ENCODE measurements at regions not wholly inside any gene's neighbourhood (a gene's known extent, or its start where the extent isn't known, plus 50 kb on each side); places are given as distances from the start of the nearest gene placed in this dataset.

DNA sequence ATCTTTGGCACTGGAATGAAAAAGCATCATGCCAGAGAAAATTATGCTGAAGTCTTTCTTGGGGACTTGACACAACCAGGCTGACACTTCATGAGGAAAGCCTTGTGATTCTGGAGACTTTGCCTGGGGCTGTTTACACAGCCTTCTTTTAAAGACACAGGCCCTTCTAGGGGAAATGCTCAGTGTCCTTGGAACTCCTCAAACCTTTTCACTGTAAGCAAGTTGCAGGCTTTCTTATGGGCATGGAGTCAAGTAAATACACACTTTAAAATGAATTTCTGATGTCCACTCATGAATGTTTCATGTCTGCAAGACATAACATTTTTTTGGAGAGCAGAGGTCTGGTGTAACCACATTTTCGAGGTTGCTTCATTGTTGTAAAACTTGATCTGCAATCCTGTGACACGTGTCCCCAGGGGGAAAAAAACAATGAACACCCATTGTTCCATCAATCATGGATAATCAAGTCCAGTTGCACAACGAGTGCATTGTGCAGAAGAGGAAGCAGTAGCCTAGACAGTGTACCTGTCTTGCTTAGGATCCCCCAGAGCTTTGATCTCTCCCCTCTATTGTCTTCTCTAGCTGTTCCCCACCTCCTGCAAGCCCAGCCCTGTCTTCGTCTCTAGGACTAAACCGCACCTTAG lies 155.1 kb upstream of the PRICKLE1 start:
- DNase-seq (ENCODE audit: low read depth, low spot score) (no peak), ATAC-seq (no peak), FAIRE-seq (no peak)
- Histone ChIP-seq H3K36me3 (ENCODE audit: control insufficient read depth in 2 of 2, insufficient read depth in 2 of 2, low read length in 1 of 2) (no peaks in the 10 kb centered on the region), H3K4me2 (ENCODE audit: control insufficient read depth, insufficient read depth) (no peak overlapping the region), H3K4me3 (no peak overlapping the region), H3K27me3 (replicated peaks in 1 of 2; ENCODE audit: control insufficient read depth in 2 of 2, insufficient read depth in 2 of 2, low read length in 1 of 2) (no peaks in the 10 kb centered on the region; a peak in 1 of 4 replicates), H2AFZ (ENCODE audit: control insufficient read depth, low read depth, low read length) (no peak overlapping the region), H3K9ac (ENCODE audit: control insufficient read depth, insufficient read depth, low read length) (no peak overlapping the region), H4K20me1 (ENCODE audit: control insufficient read depth, insufficient read depth) (no peaks in the 10 kb centered on the region), H3K79me2 (ENCODE audit: control insufficient read depth, insufficient read depth, low read length) (no peaks in the 10 kb centered on the region), H3K27ac (ENCODE audit: control insufficient read depth, insufficient read depth) (no peak overlapping the region), H3K4me1 (ENCODE audit: control insufficient read depth, insufficient read depth, low read length) (no peaks in the 10 kb centered on the region), H3K9me3 (replicated peaks; ENCODE audit: control insufficient read depth, insufficient read depth, low read length) (peaks cover 4% of the 10 kb centered on the region; the same call in 2 of the 3 replicates)
- BruUV-seq (replicated peaks) = no TSS peak
- TF ChIP-seq, protein P1, sequence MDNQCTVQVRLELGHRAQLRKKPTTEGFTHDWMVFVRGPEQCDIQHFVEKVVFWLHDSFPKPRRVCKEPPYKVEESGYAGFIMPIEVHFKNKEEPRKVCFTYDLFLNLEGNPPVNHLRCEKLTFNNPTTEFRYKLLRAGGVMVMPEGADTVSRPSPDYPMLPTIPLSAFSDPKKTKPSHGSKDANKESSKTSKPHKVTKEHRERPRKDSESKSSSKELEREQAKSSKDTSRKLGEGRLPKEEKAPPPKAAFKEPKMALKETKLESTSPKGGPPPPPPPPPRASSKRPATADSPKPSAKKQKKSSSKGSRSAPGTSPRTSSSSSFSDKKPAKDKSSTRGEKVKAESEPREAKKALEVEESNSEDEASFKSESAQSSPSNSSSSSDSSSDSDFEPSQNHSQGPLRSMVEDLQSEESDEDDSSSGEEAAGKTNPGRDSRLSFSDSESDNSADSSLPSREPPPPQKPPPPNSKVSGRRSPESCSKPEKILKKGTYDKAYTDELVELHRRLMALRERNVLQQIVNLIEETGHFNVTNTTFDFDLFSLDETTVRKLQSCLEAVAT (IDR thresholded peaks at IDR 0.05) = no peak
- TF ChIP-seq ZBED1 (IDR thresholded peaks at IDR 0.05; ENCODE audit: borderline replicate concordance) (no peak), NFYA (IDR thresholded peaks at IDR 0.05; ENCODE audit: borderline replicate concordance, low read depth, low read length) (no peak), NBN (IDR thresholded peaks at IDR 0.05) (no peak), TAF1 (IDR thresholded peaks at IDR 0.05; ENCODE audit: borderline replicate concordance, low read depth, low read length) (no peak), GABPA (IDR thresholded peaks at IDR 0.05; ENCODE audit: low read depth) (no peak), RCOR1 (conservative IDR thresholded peaks at IDR 0.05; ENCODE audit: low read depth, low read length) (no peak), NRF1 (conservative IDR thresholded peaks at IDR 0.05; ENCODE audit: low read depth, low read length) (no peak), ESRRA (IDR thresholded peaks at IDR 0.05; ENCODE audit: low read length) (no peak), BACH1 (IDR thresholded peaks at IDR 0.05; ENCODE audit: borderline replicate concordance) (no peak), ZNF274 (IDR thresholded peaks at IDR 0.05; ENCODE audit: insufficient read depth, insufficient read length) (no peak), HDAC6 (IDR thresholded peaks at IDR 0.05; ENCODE audit: unreplicated experiment) (no peak), ATF2 (IDR thresholded peaks at IDR 0.05; ENCODE audit: low read length) (no peak), PRDM15 (CRISPR knock-in tag; IDR thresholded peaks at IDR 0.05) (no peak), SMAD1 (IDR thresholded peaks at IDR 0.05; ENCODE audit: low read depth, partially characterized antibody) (no peak), ZSCAN29 (IDR thresholded peaks at IDR 0.05) (no peak), CBX3 (IDR thresholded peaks at IDR 0.05; ENCODE audit: borderline replicate concordance, low read depth) (no peak), NR2C2 (IDR thresholded peaks at IDR 0.05; ENCODE audit: borderline replicate concordance, control insufficient read depth, insufficient read length, low read depth) (no peak)
- TF ChIP-seq, protein P2, sequence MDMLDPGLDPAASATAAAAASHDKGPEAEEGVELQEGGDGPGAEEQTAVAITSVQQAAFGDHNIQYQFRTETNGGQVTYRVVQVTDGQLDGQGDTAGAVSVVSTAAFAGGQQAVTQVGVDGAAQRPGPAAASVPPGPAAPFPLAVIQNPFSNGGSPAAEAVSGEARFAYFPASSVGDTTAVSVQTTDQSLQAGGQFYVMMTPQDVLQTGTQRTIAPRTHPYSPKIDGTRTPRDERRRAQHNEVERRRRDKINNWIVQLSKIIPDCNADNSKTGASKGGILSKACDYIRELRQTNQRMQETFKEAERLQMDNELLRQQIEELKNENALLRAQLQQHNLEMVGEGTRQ (IDR thresholded peaks at IDR 0.05; ENCODE audit: borderline replicate concordance, low read depth, low read length) = no peak
- 15% methylated on average over 5 of the region's 5 CpGs for WGBS (ENCODE audit: insufficient coverage, insufficient replicate concordance, low lambda C conversion rate, missing lambda C conversion rate)
- in situ Hi-C loops (cut with MboI) (no loop called here), intact Hi-C loops (cut with micrococcal nuclease; ENCODE audit: unreplicated experiment) (no loop called here)
- SMC1A ChIA-PET (ENCODE audit: uncharacterized antibody, unreplicated experiment) = no interaction called here
- POLR2A ChIA-PET = no interaction called here
- CTCF ChIA-PET = no interaction called here
- RAD21 ChIA-PET (ENCODE audit: unreplicated experiment) = no interaction called here

All from GM12878 (cell line).